GM19239 (cell line): ENCODE measurements at regions not wholly inside any gene's neighbourhood (a gene's known extent, or its start where the extent isn't known, plus 50 kb on each side); places are given as distances from the start of the nearest gene placed in this dataset.
"Not testable (repeated sequence)": the region's sequence is repeated elsewhere in the genome, so short reads cannot be mapped to it uniquely, and the experiment has no call there.

ENCODE experiments used
- DNase-seq: peaks from one replicate; pipeline ENCODE4 v3.0.0; 2011; ENCODE audit warnings: low spot score; ENCODE audit not compliant: insufficient read length
- FAIRE-seq: peaks from 2 replicates; lab custom pipeline; 2011; peaks lifted over from hg19 to GRCh38; lab: Jason Lieb, UNC

DNA sequence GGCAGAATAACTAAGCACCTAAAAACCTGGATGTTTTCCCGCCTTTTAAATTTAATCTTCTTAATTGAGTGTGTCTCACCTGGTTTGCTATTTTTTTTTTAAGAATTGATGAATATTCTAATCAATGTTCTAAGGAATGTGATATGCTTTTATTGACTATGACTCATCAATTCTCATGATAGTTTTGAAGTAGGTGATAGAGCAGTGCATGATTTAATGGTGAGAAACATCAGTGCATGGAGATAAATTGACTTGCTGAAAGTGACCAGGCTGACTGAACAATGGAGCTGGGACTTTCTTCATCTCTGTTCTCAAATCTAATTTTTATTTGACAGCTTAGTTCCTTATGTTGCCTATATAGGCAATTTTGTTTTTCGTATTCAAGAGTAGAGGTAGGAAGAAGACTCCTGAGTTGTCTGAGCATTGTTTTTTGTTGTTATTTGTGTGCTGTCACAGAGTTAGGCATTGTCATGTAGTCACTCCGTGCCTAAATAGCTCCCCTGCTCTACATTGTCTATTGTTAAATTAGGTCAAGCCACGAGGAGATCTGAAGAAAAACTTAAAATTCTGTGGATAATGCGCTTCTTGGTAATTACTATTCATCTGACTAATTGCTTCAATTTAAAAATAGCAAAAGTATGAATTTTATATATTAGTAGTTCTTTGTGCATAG lies 59.0 kb upstream of the NUTM2F start:
- FAIRE-seq: peak; percentile 48
- DNase-seq: not testable (repeated sequence)

DNA sequence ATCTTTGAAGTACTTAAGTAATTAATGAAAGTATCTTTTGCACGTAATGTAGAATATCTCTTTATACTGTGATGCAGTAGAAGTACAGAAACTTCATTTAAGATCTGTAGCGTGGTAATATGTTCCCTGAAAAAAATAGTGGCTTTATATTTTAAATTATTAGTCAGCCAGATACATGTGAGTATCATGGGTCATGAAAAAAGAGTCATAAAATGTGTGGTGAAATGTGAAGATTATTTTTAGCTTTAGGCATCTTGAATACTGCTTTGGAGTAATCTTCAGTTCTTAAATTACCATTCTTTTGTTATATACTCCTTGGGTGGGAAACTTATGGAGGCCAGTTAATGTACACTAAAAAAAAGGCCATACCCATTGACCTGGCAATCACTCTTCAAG lies 59.6 kb upstream of the NUTM2F start:
- FAIRE-seq, DNase-seq: not testable (repeated sequence)

GRCh38 chr9:94390425-94391098 lies 62.1 kb upstream of the NUTM2F start:
- FAIRE-seq, DNase-seq: not testable (repeated sequence)

- not testable (repeated sequence) for DNase-seq, FAIRE-seq
These were observed 64.7 kb upstream of the NUTM2F start for GRCh38 chr9:94392971-94393624.

DNA sequence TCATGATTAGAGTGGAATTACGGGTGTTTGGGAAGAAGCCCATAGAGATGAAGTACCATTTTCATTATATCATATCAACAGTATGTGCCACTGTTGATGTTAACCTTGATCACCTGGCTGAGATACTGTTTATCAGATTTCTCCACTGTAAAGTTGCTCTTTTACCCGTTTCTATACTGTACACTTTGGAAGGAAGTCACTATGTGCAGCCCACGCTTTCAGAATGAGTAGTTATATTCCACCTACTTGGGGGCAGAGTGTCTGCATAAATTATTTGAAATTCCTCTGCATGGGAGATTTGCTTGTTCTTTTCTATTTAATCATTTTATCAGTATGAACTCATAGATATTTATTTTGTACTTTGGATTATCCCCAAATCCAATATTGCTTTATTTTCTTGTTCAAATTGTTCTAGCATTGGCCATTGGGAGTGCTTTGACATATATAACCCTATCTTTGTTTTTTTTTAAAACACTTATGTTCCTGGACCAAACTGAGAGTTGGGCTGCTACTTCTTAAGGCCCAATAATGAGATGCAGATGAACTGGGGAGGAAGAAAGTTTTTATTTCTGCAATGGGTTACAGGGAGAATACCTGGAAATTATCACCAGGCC lies 69.4 kb upstream of the NUTM2F start:
- not testable (repeated sequence) for DNase-seq, FAIRE-seq

DNA sequence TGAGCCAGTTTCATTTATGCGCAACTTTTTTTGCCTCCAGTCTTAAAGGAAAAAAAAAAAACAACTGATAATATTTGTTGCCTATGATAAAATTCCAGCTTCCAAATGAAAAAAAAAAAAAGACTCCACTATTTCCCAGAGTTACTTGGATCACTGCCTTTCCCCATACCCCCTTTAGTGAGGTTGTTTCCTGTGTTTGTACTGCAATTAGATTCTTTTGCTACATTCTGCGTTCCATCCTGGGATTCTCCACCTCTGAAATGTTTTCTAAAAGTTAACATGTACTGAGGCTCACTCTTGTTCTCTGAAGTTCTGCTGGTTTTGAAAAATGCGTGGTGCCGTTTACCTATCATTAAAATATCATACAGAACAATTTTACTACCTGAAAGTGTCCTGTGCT lies 72.0 kb upstream of the NUTM2F start:
- not testable (repeated sequence) for FAIRE-seq

GRCh38 chr9:94402795-94403194 lies 74.4 kb upstream of the NUTM2F start:
- not testable (repeated sequence) for DNase-seq, FAIRE-seq

More for the DNA sequence above, 72.0 kb upstream of the NUTM2F start:
- not testable (repeated sequence) for DNase-seq

DNA sequence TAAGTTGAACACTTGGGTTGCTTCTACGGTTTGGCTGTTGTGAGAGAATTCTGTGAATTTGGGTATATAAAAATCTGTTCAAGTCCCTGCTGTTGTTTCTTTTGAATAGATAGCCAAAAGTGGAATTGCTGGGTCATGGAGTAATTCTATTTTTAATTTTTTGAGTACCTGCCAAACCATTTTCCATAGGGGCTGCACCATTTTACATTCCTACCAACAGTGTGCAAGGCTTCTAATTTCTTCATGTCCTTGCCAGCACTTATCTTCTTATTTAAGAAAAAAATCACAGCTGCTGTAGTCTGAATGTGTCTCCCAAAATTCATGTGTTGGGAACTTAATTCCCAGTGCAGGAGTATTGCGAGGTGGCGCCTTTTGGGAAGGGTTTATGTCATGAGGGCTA lies 75.1 kb upstream of the NUTM2F start:
- not testable (repeated sequence) for DNase-seq, FAIRE-seq

GRCh38 chr9:94413665-94414064 lies 85.2 kb upstream of the NUTM2F start:
- FAIRE-seq: peak; percentile 35
- not testable (repeated sequence) for DNase-seq

GRCh38 chr9:94415111-94415510 lies 86.7 kb upstream of the NUTM2F start:
- DNase-seq, FAIRE-seq: not testable (repeated sequence)

- not testable (repeated sequence) for FAIRE-seq, DNase-seq
These were observed 91.7 kb upstream of the NUTM2F start for GRCh38 chr9:94420098-94420497.

DNA sequence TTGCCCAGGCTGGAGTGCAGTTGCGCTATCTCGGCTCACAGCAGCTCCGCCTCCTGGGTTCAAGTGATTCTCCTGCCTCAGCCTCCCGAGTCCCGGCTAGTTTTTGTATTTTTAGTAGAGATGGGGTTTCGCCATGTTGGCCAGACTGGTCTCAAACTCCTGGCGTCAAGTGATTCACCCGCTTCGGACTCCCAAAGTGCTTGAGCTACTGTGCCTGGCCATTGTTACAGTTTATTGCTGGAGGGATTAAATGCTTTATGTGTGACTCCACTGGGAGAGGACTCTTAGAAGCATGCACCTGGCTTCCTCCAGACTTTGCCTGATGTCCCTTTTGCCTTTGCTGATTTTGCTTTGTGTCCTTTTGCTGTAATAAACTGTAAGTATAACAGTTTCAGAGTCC lies 93.5 kb upstream of the NUTM2F start:
- FAIRE-seq, DNase-seq: not testable (repeated sequence)

DNA sequence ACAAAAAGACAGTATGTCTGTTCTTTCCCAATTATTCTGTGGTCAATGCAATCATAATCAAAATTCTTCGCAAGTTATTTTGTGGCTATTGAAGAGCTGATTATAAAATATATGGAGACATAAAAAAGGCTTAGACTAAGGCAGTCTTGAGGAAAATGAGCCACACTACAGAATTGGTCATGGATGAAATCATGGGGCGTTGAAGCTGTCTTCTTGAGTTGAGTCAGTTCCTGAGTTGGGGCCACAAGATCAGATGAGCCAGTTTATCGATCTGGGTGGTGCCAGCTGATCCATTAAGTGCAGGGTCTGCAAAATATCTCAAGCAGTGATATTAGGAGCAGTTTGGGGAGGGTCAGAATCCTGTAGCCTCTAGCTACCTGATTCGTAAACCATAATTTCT lies 96.9 kb upstream of the NUTM2F start:
- peak; percentile 8 for FAIRE-seq
- not testable (repeated sequence) for DNase-seq

GRCh38 chr9:94437128-94437527 lies 108.7 kb upstream of the NUTM2F start:
- DNase-seq: not testable (repeated sequence)
- peak; percentile 67 for FAIRE-seq

DNA sequence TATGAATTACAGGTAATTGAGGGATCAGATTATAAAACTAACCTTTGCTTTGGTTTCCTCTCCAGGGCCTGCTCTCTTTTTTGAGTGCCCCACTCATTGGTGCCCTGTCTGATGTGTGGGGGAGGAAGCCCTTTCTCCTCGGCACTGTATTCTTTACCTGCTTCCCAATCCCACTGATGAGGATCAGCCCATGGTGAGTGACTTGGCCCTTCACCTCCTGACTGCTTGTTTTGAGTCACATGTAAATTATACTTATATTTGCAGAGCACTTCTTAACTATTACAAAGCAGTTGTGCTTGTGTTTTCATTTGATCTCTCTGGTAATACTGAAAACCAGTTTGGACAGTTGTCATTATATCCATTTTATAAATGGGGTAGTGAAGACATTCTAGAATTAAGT lies 109.9 kb upstream of the NUTM2F start:
- not testable (repeated sequence) for DNase-seq, FAIRE-seq

GRCh38 chr9:94441146-94441545 lies 112.7 kb upstream of the NUTM2F start:
- not testable (repeated sequence) for DNase-seq, FAIRE-seq

DNA sequence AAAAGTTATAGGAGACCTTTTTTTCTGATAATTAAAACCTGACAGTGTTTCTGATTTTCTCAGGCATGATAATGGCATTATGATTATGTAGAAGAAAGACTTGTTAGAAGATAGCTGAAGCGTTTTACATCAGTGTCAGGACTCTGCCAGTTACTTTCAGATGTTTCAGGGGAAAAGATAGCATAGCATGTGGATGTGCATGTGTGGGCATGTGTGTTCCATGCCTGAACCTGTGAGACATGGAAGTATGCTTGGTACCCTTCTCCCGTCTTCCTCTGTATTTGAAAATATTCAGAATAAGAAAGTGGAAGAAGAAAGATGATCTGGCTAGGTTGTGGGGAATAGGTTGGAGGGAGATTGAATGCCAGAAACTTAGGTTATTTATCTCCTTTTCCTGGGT lies 113.1 kb upstream of the PCAT7 start:
- no peak for DNase-seq
- no peak for FAIRE-seq

DNA sequence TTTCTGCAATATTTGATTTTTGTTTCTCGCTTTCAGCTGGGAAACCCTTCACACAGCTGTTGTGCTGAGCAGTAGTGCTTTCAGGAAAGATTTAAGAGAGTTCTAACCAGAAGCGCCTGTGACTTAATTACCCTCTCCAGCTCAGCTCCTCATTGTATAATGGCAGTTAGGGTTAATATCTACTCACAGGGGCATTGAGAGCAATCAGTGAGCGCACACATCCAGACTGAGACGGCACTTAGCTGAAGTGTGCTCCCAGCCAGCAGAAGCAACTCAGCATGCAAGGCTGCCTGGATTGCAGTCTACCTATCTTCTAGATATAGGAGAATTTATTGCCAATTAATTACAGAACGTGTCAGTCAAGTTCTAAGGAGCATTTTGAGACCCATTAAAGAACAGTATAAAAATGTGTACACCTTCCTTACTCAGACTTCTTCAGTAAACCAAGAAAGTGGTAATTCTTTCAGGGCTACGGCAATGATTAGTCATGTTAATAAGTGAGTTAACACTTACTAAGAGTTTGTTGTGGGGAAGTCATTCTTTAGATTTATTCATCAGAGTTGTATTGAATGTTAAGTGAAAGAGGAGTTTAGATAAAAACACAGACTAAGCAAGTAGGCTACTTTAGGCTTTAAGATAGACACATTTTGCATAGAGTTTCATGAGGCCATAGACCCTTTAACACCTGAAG lies 111.7 kb upstream of the PCAT7 start:
- FAIRE-seq (no peak), DNase-seq (no peak)

GRCh38 chr9:94445863-94446262 lies 109.0 kb upstream of the PCAT7 start:
- DNase-seq (no peak), FAIRE-seq (no peak)

DNA sequence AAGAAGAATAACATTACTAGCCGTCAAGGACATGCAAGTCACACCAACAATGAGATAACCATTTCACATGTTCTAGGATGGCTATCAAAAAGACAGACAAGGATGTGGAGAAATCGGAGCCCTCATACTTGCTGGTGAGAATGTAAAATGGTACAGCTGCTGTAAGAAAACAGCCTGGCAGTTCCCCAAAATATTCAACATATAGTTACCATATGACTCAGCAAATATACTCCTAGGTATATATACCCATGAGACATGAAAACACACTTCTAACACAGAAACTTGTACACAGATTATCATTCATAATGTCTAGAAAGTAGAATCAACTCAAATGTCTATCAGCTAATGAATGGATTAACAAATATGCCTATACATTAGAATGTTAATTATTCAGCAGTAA lies 105.4 kb upstream of the PCAT7 start:
- no peak for FAIRE-seq

More for the DNA sequence above, 105.4 kb upstream of the PCAT7 start:
- no peak for DNase-seq
